Heart left ventricle (tissue), 16 donors: ENCODE measurements at regions not wholly inside any gene's neighbourhood (a gene's known extent, or its start where the extent isn't known, plus 50 kb on each side); places are given as distances from the start of the nearest gene placed in this dataset.

Source experiments
- ATAC-seq, 4 donors: fragments of 200-7000 bp; cut with Tn5 transposase; one replicate each; pipeline ENCODE4 v1.9.1; 2020 to 2022; ENCODE audit warnings: moderate library complexity in 4 of 4, mild to moderate bottlenecking in 3 of 4, moderate number of reproducible peaks in 1 of 4
- DNase-seq, 5 donors: peaks; one replicate each; pipeline ENCODE4 v3.0.0-alpha.2; 2020
- H3K27ac ChIP-seq, 12 donors: fragments of 200-600 bp; sonication (generic) in 4 of 12; one replicate each; pipeline versions ENCODE4 v1.5.0 to v1.8.0; 2016 to 2022; ENCODE audit warnings: mild to moderate bottlenecking in 2 of 12
- H3K27me3 ChIP-seq, 9 donors: fragments of 200-600 bp; sonication (generic) in 2 of 9; one replicate each; pipeline versions ENCODE4 v1.5.1 to v1.8.0; 2016 to 2022; ENCODE audit warnings: mild to moderate bottlenecking in 3 of 9
- H3K36me3 ChIP-seq, 9 donors: fragments of 200-600 bp; sonication (generic) in 2 of 9; one replicate each; pipeline versions ENCODE4 v1.5.0 to v1.8.0; 2018 to 2022; ENCODE audit warnings: mild to moderate bottlenecking in 2 of 9
- H3K4me1 ChIP-seq, 12 donors: fragments of 200-600 bp; sonication (generic) in 4 of 12; one replicate each; pipeline versions ENCODE4 v1.5.0 to v1.8.0; 2016 to 2022; ENCODE audit warnings: mild to moderate bottlenecking in 3 of 12
- H3K4me3 ChIP-seq, 12 donors: fragments of 200-600 bp; sonication (generic) in 4 of 12; one replicate each; pipeline versions ENCODE4 v1.5.0 to v1.8.0; 2017 to 2022; ENCODE audit warnings: mild to moderate bottlenecking in 9 of 12, moderate library complexity in 4 of 12
- H3K9me3 ChIP-seq, 12 donors: fragments of 200-600 bp; sonication (generic) in 4 of 12; one replicate each; pipeline versions ENCODE4 v1.5.0 to v1.8.0; 2016 to 2022; ENCODE audit warnings: mild to moderate bottlenecking in 1 of 12
- POLR2A ChIP-seq, 2 donors: fragments of 450-650 bp; IDR thresholded peaks; one replicate each; pipeline ENCODE4 v1.6.1; 2017; ENCODE audit warnings: antibody characterized with exemption in 2 of 2, mild to moderate bottlenecking in 2 of 2, moderate library complexity in 2 of 2
- WGBS, 4 donors: extraction: QIAGEN DNeasy Blood & Tissue Kit in 2 of 4; methylation state at CpG; one replicate each; pipeline versions ENCODE4 v1.1.5 to v1.1.7; 2013 to 2018; 5-methylcytosine and 5-hydroxymethylcytosine counted together
- intact Hi-C, 10 donors: fragments of 100-400 bp; cut with DNase I; formaldehyde crosslinking; loops; one replicate each; pipeline versions ENCODE4 v1.11.1 to v1.14.2; 2022
- TF ChIP-seq, protein P1 (sequence below), 12 donors: fragments of 200-600 bp; sonication (generic) in 4 of 12; IDR thresholded peaks; one replicate each; pipeline versions ENCODE4 v1.5.0 to v1.8.0; 2018 to 2022; ENCODE audit warnings: antibody characterized with exemption in 12 of 12, mild to moderate bottlenecking in 5 of 12
- donor health status: ischemic (EF 13 %, LVEDD 7.1; RV severe dilation, severe dysfunction).
- donor health status: healthy with polysubstance abuse.
- donor health status: DM: no; HTN: yes; CAD: no.
- donor health status: DM: no; HTN: no; CAD: no.
- donor health status: ischemic (EF 25% LVEDD 6.9; RV normal size, moderate dysfunction).
- donor health status: ischemic (EF 25% LVEDD 5.7; RV mildly dilated, moderate dysfunction).
- donor health status: healthy.
- donor health status: DM: yes; HTN: yes; CAD: no.
- donor health status: ischemic (EF 35%, LVEDD 5.7; RV mildly dilated, moderate dysfunction).
- donor health status: nonischemic (EF 11% LVEDD 7.7; RV severe dilation, severe dysfunction).
- donor health status: DM: yes; HTN: yes; CAD: no.
- donor health status: PGD.
- donor health status: ischemic (EF 29% LVEDD 5.4; RV normal size, mild dysfunction).
- donor health status: nonischemic (EF 23%, LVEDD 6.1; RV moderate dilation, normal function).

DNA sequence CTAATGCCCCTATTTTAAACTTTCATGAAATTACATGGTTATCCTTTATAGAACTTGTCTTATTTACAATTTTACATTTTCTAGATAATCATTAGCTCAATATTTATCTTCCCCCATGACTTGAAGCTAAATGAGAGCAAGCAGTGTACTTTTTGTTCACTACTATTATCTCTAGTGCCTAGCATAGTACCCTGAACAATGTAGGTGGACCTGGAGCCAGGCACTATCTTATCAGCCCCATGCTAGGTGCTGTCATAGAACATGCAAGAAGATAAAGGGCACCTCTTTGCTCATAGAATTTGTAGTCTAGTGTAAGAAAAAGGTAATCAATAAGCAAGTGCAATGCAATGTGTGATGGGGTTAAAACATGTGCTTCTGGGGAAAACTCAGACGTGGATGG, 399.9 kb downstream of the ELAVL2 start:
- Histone ChIP-seq H3K4me1 (no peaks in the 10 kb centered on the region), H3K36me3 (no peaks in the 10 kb centered on the region), H3K27ac (no peak overlapping the region), H3K27me3 (no peaks in the 10 kb centered on the region), H3K9me3 (no peaks in the 10 kb centered on the region), H3K4me3 (no peak overlapping the region)
- WGBS, 4 donors: 84 to 96% (median 93%) methylated on average over 1 of the region's 1 CpG
- intact Hi-C loops: no loop called here
- ATAC-seq (no peak), DNase-seq (no peak)
- TF ChIP-seq, protein P1, sequence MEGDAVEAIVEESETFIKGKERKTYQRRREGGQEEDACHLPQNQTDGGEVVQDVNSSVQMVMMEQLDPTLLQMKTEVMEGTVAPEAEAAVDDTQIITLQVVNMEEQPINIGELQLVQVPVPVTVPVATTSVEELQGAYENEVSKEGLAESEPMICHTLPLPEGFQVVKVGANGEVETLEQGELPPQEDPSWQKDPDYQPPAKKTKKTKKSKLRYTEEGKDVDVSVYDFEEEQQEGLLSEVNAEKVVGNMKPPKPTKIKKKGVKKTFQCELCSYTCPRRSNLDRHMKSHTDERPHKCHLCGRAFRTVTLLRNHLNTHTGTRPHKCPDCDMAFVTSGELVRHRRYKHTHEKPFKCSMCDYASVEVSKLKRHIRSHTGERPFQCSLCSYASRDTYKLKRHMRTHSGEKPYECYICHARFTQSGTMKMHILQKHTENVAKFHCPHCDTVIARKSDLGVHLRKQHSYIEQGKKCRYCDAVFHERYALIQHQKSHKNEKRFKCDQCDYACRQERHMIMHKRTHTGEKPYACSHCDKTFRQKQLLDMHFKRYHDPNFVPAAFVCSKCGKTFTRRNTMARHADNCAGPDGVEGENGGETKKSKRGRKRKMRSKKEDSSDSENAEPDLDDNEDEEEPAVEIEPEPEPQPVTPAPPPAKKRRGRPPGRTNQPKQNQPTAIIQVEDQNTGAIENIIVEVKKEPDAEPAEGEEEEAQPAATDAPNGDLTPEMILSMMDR (IDR thresholded peaks at IDR 0.05): no peak
- TF ChIP-seq POLR2A (IDR thresholded peaks at IDR 0.05): no peak

DNA sequence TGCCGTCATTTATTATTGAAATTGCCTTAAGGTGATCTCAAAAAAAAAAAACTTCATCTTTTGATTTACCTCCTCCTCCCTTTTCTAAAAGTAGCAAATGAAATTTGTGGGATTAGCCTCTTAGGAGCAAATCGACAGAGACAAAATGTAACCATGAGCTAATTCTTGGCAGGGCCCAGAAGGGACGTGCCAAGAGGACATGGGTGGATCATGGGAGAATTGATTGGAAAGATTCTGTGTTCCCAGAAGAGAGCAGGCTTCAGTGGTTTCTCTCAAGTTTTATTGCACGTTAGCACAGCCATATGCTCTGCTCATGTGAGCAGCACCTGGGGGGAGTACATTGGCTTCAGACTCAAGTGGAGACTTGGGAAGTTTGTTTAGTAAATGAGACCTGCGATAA, 394.6 kb downstream of the ELAVL2 start:
- H3K36me3 ChIP-seq: no peaks in the 10 kb centered on the region
- H3K4me1 ChIP-seq: no peaks in the 10 kb centered on the region
- H3K27ac ChIP-seq: no peak overlapping the region
- H3K9me3 ChIP-seq: peaks cover 0 to 4% (median 0%) of the 10 kb centered on the region in 12 donors
- DNase-seq: no peak
- intact Hi-C loops: loop anchor here in 1 of 10 donors (10.0 kb wide), 1 partner anchor 63 kb away; no protein-coding TSS in a partner anchor
- no peaks in the 10 kb centered on the region for H3K27me3 ChIP-seq
- no peak overlapping the region for H3K4me3 ChIP-seq
- TF ChIP-seq, protein P1 (IDR thresholded peaks at IDR 0.05): no peak
- TF ChIP-seq POLR2A (IDR thresholded peaks at IDR 0.05): no peak
- ATAC-seq: no peak
- WGBS, 4 donors: 69 to 77% (median 75%) methylated on average over 5 of the region's 5 CpGs

DNA sequence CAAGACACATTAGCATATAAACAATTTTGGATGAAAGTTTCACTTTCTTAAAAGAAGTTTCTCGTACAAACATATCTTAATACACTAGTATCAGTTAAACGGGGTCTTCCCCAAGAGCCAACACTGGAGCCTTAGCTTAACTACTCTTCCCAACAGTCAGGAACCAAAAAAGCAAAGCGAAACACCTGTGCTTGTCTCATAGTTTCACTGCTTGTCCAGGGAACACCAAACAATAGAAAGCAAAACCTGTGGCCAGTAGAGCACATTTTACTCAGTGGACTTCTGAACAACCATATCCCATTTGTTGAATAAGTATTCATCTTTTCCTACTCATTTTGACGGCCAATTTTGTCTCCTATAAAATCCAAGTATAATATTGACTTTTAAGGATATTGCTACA, 391.4 kb downstream of the ELAVL2 start:
- 83 to 91% (median 85%) methylated on average over 4 of the region's 4 CpGs for WGBS, 4 donors
- Histone ChIP-seq H3K4me3 (no peak overlapping the region), H3K9me3 (peaks cover 0 to 4% (median 0%) of the 10 kb centered on the region in 12 donors), H3K36me3 (no peaks in the 10 kb centered on the region), H3K4me1 (no peaks in the 10 kb centered on the region), H3K27ac (no peak overlapping the region), H3K27me3 (no peaks in the 10 kb centered on the region)
- ATAC-seq: no peak
- TF ChIP-seq, protein P1 (IDR thresholded peaks at IDR 0.05): no peak
- no peak for TF ChIP-seq POLR2A (IDR thresholded peaks at IDR 0.05)
- DNase-seq: no peak
- intact Hi-C loops: loop anchor here in 1 of 10 donors (10.0 kb wide), 1 partner anchor 60 kb away; no protein-coding TSS in a partner anchor

DNA sequence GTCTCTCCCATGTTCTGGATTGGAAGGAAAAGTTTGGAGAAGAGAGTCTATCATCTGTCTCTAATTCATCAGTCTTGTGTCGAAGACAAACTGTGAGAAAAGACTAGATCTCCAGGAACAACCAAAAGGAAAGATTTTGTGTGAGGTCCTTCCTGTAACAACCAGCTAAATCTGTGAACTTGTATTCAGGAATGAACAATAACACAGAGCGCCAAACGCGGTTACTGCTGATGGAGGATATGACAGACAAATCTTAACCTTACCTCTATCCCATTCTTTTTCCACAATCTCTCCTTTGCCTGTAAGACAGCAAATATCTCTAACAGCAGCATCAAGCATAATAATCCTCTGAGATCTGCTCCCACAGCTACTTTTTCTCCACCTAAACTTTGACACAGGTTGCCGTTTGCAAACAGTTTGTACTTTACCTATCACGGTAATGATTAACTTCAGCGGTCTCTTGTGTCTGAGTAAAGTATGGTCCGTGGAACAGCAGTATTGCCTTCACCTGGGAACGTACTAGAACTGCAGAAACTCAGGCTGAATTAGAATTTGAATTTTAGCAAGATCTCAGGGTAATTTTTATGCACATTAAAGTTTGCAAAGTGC, 387.6 kb downstream of the ELAVL2 start:
- no peak for ATAC-seq
- Histone ChIP-seq H3K9me3 (no peaks in the 10 kb centered on the region), H3K27ac (no peak overlapping the region), H3K4me1 (no peaks in the 10 kb centered on the region), H3K27me3 (peaks cover 0 to 3% (median 0%) of the 10 kb centered on the region in 9 donors), H3K36me3 (no peaks in the 10 kb centered on the region), H3K4me3 (no peak overlapping the region)
- no peak for TF ChIP-seq POLR2A (IDR thresholded peaks at IDR 0.05)
- TF ChIP-seq, protein P1 (IDR thresholded peaks at IDR 0.05): no peak
- 81 to 86% (median 85%) methylated on average over 9 of the region's 9 CpGs for WGBS, 4 donors
- intact Hi-C loops: loop anchor here in 1 of 10 donors (10.0 kb wide), 1 partner anchor 56 kb away; no protein-coding TSS in a partner anchor
- no peak for DNase-seq
